ENCODE measurements at regions not wholly inside any gene's neighbourhood (a gene's known extent, or its start where the extent isn't known, plus 50 kb on each side); places are given as distances from the start of the nearest gene placed in this dataset.

GRCh38 chr13:23086968-23087623, 93.7 kb upstream of the SGCG start:
- no peak overlapping the region for H3K4me3 ChIP-seq
- no peaks in the 10 kb centered on the region for H3K4me1 ChIP-seq (replicated peaks; ENCODE audit: insufficient read depth)
- no TSS peak for BruUV-seq (replicated peaks)
- no peak overlapping the region for H3K4me2 ChIP-seq
- H3F3A ChIP-seq (ENCODE audit: insufficient read depth, low read depth), result no peaks in the 10 kb centered on the region
- intact Hi-C loops (cut with micrococcal nuclease; ENCODE audit: unreplicated experiment), result no loop called here
- CTCF ChIA-PET, result no interaction called here
- H3K9me3 ChIP-seq (ENCODE audit: insufficient read depth, low read depth), result no peaks in the 10 kb centered on the region
- no peak overlapping the region for H2AFZ ChIP-seq
- TF ChIP-seq EZH2 (IDR thresholded peaks at IDR 0.05; ENCODE audit: low read depth) (no peak), CTCF (conservative IDR thresholded peaks at IDR 0.05) (no peak)
- POLR2A ChIA-PET (ENCODE audit: unreplicated experiment), result no interaction called here
- H3K79me2 ChIP-seq (ENCODE audit: low read depth), result no peaks in the 10 kb centered on the region
- H3K36me3 ChIP-seq (ENCODE audit: low read depth), result no peaks in the 10 kb centered on the region
- no peaks in the 10 kb centered on the region for H3K9me2 ChIP-seq (ENCODE audit: insufficient read depth)
- H4K20me1 ChIP-seq (ENCODE audit: insufficient read depth), result no peaks in the 10 kb centered on the region
- DNase-seq, result no peak
- peaks cover 45% of the 10 kb centered on the region for H3K27me3 ChIP-seq (ENCODE audit: insufficient read depth, low read depth)
- H3K27ac ChIP-seq, result no peak overlapping the region

- Histone ChIP-seq H3K27ac (no peak overlapping the region), H2AFZ (no peak overlapping the region), H3K9me3 (ENCODE audit: insufficient read depth, low read depth) (no peaks in the 10 kb centered on the region), H3K4me2 (no peak overlapping the region), H3K4me3 (no peak overlapping the region), H4K20me1 (ENCODE audit: insufficient read depth) (no peaks in the 10 kb centered on the region), H3K79me2 (ENCODE audit: low read depth) (no peaks in the 10 kb centered on the region), H3K9me2 (ENCODE audit: insufficient read depth) (no peaks in the 10 kb centered on the region), H3F3A (ENCODE audit: insufficient read depth, low read depth) (no peaks in the 10 kb centered on the region), H3K36me3 (ENCODE audit: low read depth) (no peaks in the 10 kb centered on the region), H3K27me3 (ENCODE audit: insufficient read depth, low read depth) (peaks cover 41% of the 10 kb centered on the region), H3K4me1 (replicated peaks; ENCODE audit: insufficient read depth) (no peaks in the 10 kb centered on the region)
- intact Hi-C loops (cut with micrococcal nuclease; ENCODE audit: unreplicated experiment), result no loop called here
- no peak for DNase-seq
- BruUV-seq (replicated peaks), result no TSS peak
- POLR2A ChIA-PET (ENCODE audit: unreplicated experiment), result no interaction called here
- no peak for TF ChIP-seq EZH2 (IDR thresholded peaks at IDR 0.05; ENCODE audit: low read depth)
- peak; percentile 50 for TF ChIP-seq CTCF (conservative IDR thresholded peaks at IDR 0.05)
- CTCF ChIA-PET, result no interaction called here
Measured at GRCh38 chr13:23087880-23088279, 92.9 kb upstream of the SGCG start.

- Histone ChIP-seq H3K79me2 (ENCODE audit: low read depth) (no peaks in the 10 kb centered on the region), H3K4me1 (replicated peaks; ENCODE audit: insufficient read depth) (no peaks in the 10 kb centered on the region), H3K27ac (no peak overlapping the region), H3K9me3 (ENCODE audit: insufficient read depth, low read depth) (no peaks in the 10 kb centered on the region), H3F3A (ENCODE audit: insufficient read depth, low read depth) (no peaks in the 10 kb centered on the region), H3K4me3 (no peak overlapping the region), H3K36me3 (ENCODE audit: low read depth) (no peaks in the 10 kb centered on the region), H3K27me3 (ENCODE audit: insufficient read depth, low read depth) (peaks cover 27% of the 10 kb centered on the region; the same call in 1 of the 2 replicates), H3K4me2 (no peak overlapping the region), H2AFZ (no peak overlapping the region), H3K9me2 (ENCODE audit: insufficient read depth) (no peaks in the 10 kb centered on the region), H4K20me1 (ENCODE audit: insufficient read depth) (no peaks in the 10 kb centered on the region)
- BruUV-seq (replicated peaks), result no TSS peak
- no peak for TF ChIP-seq EZH2 (IDR thresholded peaks at IDR 0.05; ENCODE audit: low read depth)
- TF ChIP-seq CTCF (conservative IDR thresholded peaks at IDR 0.05), result no peak
- ChIA-PET POLR2A (ENCODE audit: unreplicated experiment) (no interaction called here), CTCF (no interaction called here)
- DNase-seq, result no peak
- intact Hi-C loops (cut with micrococcal nuclease; ENCODE audit: unreplicated experiment), result no loop called here
Measured at GRCh38 chr13:23098161-23098907, 82.4 kb upstream of the SGCG start.
